HG03571 (cell line): ENCODE measurements at regions not wholly inside any gene's neighbourhood (a gene's known extent, or its start where the extent isn't known, plus 50 kb on each side); places are given as distances from the start of the nearest gene placed in this dataset.

Source experiments
- ATAC-seq: cut with Tn5 transposase; IDR thresholded peaks from one replicate; pipeline ENCODE4 v1.9.1; 2021; ENCODE audit not compliant: unreplicated experiment

GRCh38 chr20:52921340-52921739, 50.8 kb upstream of the TSHZ2 start:
- no peak for ATAC-seq

DNA sequence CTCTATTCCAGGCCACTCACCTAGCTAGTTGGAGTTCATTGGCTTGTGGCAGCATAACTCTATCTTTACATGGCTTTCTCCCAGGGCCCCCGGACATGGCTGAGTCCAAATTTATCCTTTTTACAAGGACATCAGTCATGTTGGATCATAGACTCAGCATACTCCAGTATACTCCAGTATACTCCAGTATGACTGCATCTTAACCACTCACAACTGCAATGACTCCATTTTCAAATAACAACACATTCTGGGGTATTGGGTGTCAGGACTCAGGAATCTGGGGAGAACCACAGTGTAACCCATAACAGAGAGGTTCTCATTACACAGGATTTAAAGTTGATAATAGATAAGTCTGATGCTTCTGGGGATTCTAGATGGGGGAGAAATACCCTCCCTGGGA, 53.8 kb upstream of the TSHZ2 start:
- no peak for ATAC-seq

DNA sequence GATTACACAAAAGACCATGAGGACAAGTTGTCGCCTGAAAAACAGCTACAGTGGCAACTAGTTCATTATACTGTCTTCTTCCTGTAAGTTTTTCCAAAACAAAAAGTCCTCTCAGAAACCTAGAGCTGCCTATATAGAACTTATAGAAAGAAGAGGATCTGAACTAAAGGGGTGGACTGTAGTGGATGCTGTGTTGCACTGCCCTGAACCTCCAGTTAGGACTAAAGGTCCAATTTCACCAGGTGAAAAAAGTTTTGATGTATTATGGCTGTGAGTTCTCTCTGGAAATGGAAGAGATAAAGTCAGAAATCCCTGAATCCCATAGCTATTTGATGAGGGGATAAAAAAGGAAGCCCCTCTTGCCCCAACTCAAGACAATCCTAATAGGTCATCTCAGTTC, 56.6 kb upstream of the TSHZ2 start:
- no peak for ATAC-seq

- no peak for ATAC-seq
Measured at GRCh38 chr20:52914870-52915269, 57.3 kb upstream of the TSHZ2 start.

DNA sequence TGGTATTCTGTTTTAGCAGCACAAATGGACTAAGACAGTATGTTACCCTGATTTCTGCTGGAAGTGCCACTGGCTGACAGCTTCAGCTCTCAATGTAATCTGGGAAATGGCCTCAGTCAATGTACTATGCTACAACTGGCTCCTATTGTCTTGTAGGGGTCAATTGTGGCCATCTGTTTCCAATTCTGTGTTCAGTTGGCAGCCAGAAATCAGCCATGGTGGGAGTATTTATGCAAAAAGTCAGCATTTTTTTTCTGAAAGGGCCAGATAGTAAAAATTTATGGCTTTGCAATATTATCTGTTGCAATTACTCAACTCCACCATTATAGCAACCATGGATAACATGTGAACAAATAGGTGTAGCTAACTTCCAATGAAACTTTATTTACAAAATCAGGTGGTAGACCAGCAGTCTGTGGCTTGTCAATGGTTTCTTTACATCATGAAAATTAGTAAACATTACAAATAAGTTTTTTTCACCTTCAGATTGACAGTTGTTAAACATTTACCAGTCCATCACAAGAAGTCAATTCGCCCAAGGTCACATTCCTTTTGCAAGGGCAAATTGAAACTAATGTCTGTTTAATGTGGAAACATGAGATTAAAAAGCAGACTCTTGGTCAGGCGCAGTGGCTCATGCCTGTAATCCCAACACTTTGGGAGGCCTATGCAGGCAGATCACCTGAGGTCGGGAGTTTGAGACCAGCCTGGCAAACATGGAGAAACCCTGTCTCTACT, 58.3 kb upstream of the TSHZ2 start:
- no peak for ATAC-seq

DNA sequence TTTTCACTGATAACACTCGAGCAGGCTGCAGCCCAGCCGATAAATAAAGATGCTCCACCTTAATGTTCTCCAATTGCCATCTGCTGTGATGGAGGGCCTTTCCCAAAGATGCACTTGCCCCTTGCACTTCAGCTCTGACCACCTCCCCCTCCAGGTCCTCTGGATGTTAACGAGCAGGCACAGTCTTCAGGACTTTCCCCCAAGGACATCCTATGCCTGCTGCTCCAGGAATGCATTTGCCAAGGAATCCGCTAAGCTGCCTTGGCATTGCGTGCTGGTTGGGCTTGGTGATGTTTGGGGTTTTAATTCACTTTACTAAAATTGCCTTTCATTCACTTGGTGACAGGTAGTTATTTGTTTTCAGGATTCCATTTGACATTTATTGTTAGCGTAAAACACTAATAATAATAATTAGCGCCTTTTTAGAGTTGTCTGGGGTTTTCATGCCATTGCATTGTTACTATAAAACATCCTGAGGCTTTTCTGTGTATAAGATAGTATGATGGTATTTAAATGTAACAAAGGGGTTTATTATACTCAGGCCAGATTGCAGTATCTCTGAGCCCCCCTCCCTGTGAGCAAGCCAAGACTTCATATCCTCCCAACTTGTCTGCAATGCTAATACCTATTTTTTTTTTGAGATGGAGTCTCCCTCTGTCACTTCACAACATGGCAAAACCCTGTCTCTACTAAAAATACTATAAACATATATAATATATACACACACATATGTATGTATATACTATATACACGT, 66.7 kb upstream of the TSHZ2 start:
- ATAC-seq, result no peak

- ATAC-seq, result no peak
Measured at GRCh38 chr20:52904837-52905236, 67.3 kb upstream of the TSHZ2 start.

- ATAC-seq, result no peak
Measured at GRCh38 chr20:52899041-52899608, 73.0 kb upstream of the TSHZ2 start.

DNA sequence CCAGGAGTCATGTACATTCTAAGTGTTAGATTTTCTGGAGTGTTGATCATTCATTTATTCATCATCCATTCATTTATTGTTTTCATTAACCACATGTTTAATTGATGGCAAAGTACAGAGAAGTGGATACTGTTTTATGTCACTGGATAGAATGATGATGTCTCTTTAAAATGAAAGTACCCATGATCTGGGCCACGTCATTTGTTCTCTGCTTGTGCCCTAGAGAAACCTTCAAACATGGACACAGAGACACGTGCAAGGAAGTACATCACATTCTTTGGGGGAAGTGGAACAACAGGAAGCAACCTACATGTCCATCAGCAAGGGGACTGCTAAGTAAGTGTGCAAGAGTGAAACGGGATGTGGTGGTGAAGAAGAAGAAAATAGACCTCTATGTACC, 75.8 kb upstream of the TSHZ2 start:
- no peak for ATAC-seq

- ATAC-seq, result no peak
Measured at GRCh38 chr20:52895701-52896100, 76.5 kb upstream of the TSHZ2 start.

DNA sequence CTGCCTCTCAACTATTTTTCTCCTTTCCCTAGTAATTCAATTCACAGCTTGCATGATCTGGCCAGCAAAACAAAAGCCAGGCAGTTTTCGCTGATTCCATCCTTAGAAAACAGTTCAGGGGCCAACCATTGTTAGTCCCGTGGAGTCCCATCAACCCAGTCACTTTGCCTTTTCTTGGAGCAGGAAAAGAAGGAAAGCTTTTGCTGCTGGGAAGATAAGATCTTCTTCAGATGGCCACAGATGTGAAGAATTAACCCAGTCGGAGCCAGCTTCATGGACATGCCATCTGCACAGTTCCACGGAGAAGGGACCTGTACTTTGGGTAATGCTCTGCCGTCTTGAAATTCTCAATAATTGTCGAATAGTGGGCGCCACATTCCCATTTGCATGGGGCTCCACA, 76.9 kb upstream of the TSHZ2 start:
- no peak for ATAC-seq

DNA sequence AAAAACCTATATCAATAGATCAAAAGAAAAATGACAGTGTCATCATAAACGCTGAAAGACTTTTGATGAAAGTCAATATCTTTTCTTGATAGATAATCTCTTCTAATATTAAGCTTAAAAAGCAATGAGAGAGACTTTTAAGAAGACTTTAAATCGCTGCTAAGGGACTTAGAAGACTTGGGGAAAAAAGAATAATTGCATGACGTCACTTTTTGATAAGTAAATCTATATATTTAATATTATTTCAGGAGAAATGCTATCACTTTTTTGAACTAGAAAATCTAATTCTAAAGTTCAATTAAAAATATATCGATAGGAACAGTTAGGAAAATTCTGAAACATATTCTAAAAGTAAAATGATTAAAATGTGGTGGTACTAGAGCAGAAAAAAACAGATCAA, 78.7 kb upstream of the TSHZ2 start:
- no peak for ATAC-seq

DNA sequence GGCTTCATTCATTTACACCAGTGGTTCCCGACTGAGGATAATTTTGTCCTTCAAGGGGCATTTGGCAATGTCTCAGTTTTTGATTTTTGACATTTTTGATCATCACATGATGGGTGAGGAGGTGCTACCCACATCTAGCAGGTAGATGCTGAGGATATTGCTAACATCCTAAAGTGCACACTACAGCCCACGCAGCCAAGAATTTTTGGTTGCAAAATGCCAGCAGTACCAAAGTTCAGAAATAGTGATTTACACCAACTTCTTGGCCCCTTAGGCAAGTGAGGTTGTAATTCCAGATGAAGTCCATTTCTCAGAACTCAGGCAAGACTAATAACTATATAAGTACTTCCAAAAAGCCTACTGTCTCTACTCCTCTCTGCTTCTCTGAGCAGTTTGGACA, 80.1 kb upstream of the TSHZ2 start:
- no peak for ATAC-seq

- ATAC-seq, result no peak
Measured at GRCh38 chr20:52890130-52890529, 82.0 kb upstream of the TSHZ2 start.

- ATAC-seq, result no peak
Measured at GRCh38 chr20:52889225-52889624, 82.9 kb upstream of the TSHZ2 start.

GRCh38 chr20:52888096-52888495, 84.1 kb upstream of the TSHZ2 start:
- no peak for ATAC-seq

DNA sequence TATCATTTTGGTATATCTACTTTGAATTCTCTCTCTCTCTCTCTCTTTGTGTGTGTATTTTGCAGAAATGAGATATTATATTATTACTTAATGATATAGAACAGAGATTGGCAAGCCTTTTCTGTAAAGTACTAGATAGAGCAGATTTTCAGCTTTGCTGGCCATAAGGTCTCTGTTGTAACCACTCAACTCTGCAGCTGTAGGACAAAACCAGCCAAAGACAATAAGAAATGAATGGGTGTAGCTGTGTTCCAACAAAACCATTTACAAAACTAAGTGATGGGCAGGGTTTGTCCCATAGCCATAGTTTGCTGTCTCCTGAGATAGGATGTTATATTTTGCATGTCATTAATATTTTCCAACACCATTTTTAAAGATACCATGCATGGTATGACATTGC, 91.2 kb upstream of the TSHZ2 start:
- ATAC-seq, result no peak

DNA sequence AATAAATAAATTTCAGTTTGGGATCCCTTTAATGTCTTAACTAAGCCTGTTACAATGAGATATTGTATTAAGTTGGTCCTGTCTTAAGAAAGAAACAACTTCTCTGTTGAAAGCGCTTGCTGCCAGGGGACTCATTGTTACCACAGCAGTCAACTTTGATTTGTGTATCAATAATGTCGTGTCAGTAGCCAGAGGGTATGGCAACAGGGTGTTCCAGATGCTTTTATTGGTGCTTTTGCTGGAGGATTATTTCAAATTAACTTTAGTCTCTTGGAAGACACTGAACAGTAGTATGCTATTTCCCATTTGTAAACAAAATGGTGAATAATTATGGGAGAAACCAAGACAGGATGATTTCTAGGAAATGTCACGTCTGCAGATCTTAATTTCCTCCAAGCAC, 91.9 kb upstream of the TSHZ2 start:
- no peak for ATAC-seq

- ATAC-seq, result no peak
Measured at GRCh38 chr20:52874241-52874640, 97.9 kb upstream of the TSHZ2 start.

- ATAC-seq, result no peak
Measured at GRCh38 chr20:52869698-52870501, 102.3 kb upstream of the TSHZ2 start.

GRCh38 chr20:52869276-52869675, 102.9 kb upstream of the TSHZ2 start:
- ATAC-seq, result no peak

DNA sequence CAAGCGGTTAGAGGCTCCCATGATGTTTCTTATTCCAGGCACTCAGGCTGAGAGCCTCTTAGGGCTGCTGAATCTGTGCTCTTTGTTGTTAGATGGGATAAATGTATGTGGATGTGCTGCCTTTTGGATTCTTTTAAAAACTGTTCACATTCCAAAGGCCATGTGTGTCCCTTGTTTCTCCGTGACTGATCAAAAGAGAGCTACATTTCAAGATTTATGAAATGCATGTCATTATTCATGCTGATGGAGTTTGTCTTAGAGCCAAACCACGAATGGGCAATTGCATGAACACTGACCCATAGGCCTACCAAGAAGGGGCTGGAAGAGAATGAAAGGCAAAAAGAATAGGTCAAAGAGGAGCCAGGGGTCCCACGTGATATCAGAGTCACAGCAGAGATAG, 104.9 kb upstream of the TSHZ2 start:
- no peak for ATAC-seq
